NCI-H82 treated with DMSO at 0.1 percent for 48 hours (cell line): ENCODE measurements at regions not wholly inside any gene's neighbourhood (a gene's known extent, or its start where the extent isn't known, plus 50 kb on each side); places are given as distances from the start of the nearest gene placed in this dataset.
"Not testable (repeated sequence)": the region's sequence is repeated elsewhere in the genome, so short reads cannot be mapped to it uniquely, and the experiment has no call there.

Experiments
- DNase-seq: peaks from one replicate; lab custom pipeline; 2025; ENCODE audit not compliant: unreplicated experiment; lab: John Stamatoyannopoulos, UW

- no peak for DNase-seq
These were observed 388.9 kb upstream of the CDH10 start for GRCh38 chr5:25033658-25034057.

DNA sequence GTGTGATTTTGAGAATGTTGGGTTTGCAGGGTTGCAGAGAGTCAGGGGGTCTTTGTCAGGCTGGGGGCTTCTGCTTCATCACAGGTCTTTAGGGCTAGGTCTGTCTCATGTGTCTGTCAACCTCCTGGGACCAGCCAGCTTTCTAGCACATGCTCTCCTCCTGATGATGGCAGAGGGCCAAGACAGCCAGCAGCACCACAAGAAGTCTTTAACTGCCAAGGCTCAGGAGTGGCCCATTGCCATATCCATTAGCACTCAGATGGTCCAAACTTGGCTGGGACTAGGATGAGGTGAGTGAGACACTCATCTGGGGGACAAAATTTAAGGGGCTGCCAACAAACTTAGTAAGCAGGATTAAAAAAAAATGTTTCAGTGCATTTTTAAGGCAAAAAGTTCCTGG, 384.2 kb upstream of the CDH10 start:
- DNase-seq, result no peak

- DNase-seq, result no peak
These were observed 382.7 kb upstream of the CDH10 start for GRCh38 chr5:25027526-25027925.

- no peak for DNase-seq
These were observed 382.3 kb upstream of the CDH10 start for GRCh38 chr5:25027061-25027460.

DNA sequence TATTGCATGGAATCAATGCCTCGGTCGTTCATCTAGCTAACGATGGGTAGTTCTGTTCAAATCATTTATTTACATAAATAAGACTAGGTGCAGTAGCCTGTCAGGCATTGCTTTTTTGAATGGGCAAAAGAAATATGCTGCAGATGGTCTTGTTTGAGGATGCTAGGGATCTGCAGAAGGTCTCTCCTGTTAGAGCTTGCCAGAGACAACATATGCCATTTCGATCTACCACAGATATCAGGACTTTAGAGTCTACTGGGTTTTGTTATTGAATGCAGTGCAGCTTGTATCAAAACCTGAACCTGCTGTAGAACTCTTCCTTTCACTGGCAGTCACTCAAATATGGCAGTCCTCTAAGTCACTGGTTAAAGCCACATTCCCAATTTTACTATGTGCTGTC, 381.1 kb upstream of the CDH10 start:
- no peak for DNase-seq

DNA sequence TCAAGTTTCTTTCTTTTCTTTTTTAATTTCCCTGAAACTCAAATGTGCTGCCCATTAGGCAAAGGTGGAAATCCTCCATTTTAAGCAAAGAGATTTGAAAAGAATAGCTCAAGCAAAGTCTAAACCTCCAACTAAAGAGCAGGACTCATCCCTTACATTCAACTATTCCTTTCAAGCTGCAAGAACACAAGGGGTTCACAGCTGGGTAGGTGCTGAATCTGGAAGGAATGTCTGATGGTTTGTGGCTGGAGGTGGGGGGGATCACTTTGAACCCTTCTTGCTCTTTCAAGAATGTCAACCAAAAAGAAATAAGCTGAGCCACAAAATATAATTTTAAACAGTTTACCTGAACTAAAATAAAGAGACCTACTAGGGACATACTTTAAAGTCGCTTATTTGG, 375.7 kb upstream of the CDH10 start:
- DNase-seq, result no peak

DNA sequence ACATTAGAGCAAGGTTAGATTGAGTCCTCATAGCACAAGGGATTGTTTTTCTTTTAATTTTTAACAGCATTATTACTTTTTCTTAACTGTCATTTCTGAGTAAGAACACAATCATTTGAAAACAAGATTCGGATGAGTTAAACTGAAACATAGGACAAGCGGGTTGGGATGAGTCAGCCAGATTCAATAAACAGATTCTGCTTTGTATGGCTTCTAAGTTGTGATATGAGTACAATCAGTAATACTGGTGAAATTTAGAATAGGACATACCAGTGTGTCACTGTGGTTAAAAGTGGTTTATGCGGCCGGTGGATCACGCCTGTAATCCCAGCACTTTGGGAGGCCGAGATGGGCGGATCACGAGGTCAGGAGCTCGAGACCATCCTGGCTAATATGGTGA, 364.3 kb upstream of the CDH10 start:
- DNase-seq, result no peak

DNA sequence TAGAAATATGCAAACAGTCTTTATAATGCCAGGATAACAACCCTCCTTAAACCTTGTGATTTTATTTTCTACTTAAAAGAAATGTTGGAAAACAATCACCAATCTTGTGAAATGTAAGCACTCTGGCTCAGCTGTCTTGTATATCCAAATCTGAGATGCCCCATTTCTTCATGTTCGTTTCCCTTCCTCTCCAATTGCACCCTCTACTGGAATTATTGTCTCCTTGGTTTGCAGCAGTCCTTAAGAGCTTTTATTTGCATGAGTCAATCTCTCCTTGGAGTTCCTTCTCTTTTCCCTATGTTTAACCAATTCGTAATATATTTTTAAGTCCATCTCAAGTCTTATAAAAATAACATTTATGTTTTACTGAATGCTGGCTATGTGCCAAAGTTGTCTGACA, 362.0 kb upstream of the CDH10 start:
- DNase-seq, result no peak

DNA sequence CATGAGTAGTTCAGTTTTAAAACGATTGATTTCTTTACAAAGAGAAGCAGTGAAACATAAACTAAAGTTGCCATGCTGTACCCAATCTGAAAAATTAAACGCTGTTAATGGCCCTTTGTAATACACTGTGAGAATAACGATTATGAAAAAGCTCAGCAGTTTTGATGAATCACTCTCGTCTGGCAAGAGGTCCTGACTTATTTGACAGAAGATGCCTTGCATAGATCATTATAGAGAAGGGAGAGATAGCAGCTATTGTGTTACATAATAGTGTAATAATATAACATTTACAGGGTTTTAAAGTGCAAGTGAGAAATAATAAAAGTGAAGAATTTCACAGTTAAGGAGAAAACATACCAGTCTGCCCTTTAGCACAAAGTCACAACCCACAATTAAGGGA, 361.5 kb upstream of the CDH10 start:
- DNase-seq, result no peak

- no peak for DNase-seq
These were observed 360.7 kb upstream of the CDH10 start for GRCh38 chr5:25005431-25005830.

DNA sequence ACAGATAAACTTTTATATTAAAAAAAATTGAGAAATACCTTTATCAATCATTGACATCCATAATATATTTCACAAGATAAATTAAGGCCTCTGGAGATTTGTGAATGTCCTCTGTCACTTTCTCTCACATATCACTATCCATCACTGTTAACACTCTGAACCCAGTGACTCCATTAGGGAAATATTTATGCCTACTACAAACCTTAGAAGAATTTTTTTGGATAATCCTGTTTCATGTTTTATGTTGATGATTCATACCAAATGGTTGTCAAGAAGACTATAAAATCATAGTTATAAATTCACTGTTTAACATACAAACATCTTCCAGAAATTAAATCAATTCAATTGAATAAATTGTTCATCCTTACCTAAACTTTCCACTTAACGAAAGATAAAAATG, 357.6 kb upstream of the CDH10 start:
- DNase-seq, result no peak

DNA sequence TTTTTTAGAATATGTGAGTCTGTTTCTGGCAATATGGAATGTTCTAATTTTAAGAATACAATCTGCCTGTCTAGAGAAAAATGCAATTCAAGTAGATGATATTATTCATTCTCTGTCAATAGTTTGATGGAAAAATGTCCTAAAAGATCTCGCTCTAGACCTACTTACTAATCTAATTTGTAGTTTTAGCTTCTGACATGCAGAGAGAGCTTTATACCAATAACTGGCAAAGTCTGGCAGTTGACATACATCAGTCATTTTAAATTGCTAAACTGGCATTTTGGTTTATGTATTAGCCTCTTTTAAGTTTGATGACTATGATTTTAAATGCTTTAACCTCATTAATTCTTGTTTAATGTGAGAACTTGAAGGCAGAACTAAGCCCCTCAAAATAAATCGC, 355.0 kb upstream of the CDH10 start:
- no peak for DNase-seq

DNA sequence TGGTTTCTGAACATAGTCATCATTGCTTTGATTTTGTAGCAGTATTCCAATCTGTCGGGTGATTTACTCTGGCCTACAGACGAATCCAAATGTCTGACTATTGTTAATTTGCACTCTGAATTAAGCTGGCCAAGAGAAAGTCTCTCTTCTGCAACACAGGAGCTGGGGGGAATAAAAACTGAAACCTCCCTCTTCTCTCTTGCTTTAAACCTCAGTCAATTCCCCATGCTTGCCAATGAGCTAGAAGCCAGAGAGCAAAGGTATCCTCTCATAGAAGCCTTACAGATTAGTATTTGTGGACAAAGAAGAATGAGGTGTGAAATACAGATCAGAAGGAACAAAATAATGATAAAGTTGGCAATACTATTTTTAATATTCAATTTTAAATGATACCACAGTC, 353.9 kb upstream of the CDH10 start:
- no peak for DNase-seq

DNA sequence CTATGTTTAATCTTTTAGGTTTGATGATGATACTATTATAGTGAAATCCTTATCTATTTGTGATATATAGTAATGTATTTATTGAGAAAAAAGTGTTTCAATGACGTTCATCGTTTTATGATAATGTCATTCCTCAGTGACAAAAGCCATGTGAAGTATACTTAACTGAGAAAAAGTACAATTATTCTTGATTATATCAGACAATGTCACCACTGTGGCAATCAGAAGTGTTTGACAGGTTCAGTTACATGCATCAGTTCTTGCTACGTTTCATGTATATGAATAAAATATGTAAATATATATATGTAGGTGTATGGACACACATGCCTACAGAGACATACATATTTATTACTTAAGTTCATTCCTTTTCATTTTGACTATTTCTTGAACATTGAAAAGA, 341.5 kb upstream of the CDH10 start:
- DNase-seq, result no peak

DNA sequence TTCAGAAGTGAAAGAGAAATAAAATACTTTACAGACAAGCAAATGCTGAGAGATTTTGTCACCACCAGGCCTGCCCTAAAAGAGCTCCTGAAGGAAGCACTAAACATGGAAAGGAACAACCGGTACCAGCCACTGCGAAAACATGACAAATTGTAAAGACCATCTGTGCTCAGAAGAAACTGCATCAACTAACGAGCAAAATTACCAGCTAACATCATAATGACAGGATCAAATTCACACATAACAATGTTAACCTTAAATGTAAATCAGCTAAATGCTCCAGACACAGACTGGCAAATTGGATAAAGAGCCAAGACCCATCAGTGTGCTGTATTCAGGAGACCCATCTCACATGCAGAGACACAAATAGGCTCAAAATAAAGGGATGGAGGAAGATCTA, 333.8 kb upstream of the CDH10 start:
- DNase-seq, result not testable (repeated sequence)

GRCh38 chr5:24963611-24964010, 318.8 kb upstream of the CDH10 start:
- no peak for DNase-seq

GRCh38 chr5:24923400-24923799, 278.6 kb upstream of the CDH10 start:
- DNase-seq, result peak; percentile 15

- DNase-seq, result no peak
These were observed 273.9 kb upstream of the CDH10 start for GRCh38 chr5:24918676-24919075.

GRCh38 chr5:24916863-24917262, 272.1 kb upstream of the CDH10 start:
- no peak for DNase-seq

DNA sequence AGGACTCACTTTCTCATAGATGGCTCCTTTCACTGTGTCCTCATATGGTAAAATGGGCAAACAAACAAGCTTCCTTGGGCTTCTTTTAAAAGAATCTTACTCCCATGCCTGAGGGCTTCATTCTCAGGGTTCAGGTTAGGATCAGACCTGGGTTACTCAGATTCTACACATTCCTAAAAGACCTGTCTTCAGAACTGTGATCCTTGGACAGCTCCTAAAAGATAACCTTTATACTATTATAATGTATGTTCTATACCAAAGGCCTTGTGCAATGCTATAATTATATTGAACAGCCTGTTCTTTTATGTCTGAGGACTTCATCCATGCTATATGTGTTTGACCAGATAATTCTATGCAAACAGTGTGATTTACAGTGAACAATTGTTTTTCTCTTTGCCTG, 264.4 kb upstream of the CDH10 start:
- DNase-seq, result no peak

DNA sequence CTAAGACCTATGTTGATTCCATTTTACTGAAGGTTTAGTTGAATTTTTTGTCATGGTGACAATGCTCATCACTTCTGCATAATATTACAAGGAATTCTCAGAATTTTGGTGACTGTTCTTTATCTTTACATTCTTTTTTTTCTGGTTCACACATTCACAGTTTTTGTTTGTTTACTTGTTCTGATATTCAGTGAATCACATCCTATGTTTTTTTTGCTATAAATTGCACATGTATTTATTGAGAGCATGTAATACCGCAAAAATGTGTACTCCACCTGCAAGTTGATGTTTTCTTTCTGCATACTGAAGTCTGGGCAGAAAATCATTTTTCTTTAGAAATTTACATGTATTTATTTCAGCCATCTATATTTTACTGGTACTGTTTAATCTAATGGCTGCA, 261.9 kb upstream of the CDH10 start:
- DNase-seq, result no peak

DNA sequence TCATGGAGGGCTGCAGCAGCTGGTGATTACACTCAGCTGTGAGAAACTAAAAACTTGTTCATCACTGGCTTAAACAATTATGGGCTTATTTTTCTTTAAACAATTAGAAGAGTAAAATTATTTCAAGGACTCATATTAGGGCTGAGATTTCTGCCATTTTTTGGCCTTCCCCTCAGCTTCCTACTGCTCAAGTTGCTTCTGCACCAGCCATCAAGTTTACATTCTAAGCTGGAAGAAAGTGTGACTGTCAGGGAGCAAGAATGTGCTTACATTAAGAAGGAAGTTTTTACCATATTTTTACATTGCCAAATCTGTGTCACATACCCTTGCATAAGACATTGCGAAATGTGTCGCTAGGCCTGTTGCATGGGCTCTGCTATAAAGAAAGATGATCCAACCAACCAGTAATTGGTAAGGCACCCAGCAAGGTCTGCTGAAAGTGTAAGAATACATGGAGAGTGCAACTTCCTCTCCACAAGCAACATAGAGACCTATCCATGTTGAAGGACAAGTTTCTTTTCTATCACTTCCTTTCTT, 260.3 kb upstream of the CDH10 start:
- no peak for DNase-seq

DNA sequence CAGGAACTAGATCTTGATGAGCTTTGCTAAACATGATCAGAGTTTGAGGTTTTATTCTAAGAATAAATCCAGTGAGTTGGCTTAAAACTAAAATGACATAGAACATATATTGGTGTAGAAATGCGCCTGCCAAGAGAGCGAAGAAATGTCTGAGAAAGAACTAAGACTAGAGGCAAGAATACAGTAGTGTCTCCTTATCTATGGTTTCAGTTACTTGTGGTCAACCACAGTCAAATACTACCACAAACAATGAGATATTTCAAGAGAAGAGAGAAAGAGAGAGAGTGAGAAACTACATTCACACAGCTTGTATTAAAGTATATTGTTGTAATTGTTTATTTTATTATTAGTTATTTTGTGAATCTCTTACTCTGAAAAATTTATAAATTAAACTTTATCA, 254.4 kb upstream of the CDH10 start:
- DNase-seq, result no peak

GRCh38 chr5:24864244-24864643, 219.5 kb upstream of the CDH10 start:
- no peak for DNase-seq
